GM12875 (cell line): ENCODE measurements at regions not wholly inside any gene's neighbourhood (a gene's known extent, or its start where the extent isn't known, plus 50 kb on each side); places are given as distances from the start of the nearest gene placed in this dataset.

Source experiments
- H3K4me3 ChIP-seq: one replicate; pipeline ENCODE4 v1.5.1; 2011; ENCODE audit warnings: low read depth, low read length, control low read depth
- TF ChIP-seq, protein P1 (sequence below): IDR thresholded peaks from 2 replicates; pipeline ENCODE4 v1.5.1; 2011; ENCODE audit warnings: low read depth, mild to moderate bottlenecking, control low read depth, inconsistent platforms, low read length, moderate library complexity, borderline replicate concordance; ENCODE audit not compliant: insufficient read depth

DNA sequence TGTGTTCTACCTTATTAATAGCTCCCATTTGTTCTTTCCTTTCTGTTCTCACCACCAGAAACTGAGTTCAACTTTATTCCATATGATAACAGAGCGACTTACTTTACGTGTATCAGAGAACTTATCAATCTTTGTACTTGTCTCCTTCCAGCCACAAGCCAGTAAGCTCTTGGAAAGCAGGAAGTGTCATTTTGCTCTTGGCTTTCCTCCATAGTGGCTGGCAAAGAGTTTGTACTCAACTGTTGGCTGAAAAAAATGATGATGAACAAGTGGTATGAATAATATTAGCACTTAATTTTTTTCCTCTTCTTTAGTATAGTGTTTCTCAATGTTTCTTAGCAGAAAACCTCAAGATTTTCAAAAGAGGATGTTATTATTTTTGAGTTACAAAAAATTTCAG, 182.4 kb upstream of the TOM1L1 start:
- TF ChIP-seq, protein P1, sequence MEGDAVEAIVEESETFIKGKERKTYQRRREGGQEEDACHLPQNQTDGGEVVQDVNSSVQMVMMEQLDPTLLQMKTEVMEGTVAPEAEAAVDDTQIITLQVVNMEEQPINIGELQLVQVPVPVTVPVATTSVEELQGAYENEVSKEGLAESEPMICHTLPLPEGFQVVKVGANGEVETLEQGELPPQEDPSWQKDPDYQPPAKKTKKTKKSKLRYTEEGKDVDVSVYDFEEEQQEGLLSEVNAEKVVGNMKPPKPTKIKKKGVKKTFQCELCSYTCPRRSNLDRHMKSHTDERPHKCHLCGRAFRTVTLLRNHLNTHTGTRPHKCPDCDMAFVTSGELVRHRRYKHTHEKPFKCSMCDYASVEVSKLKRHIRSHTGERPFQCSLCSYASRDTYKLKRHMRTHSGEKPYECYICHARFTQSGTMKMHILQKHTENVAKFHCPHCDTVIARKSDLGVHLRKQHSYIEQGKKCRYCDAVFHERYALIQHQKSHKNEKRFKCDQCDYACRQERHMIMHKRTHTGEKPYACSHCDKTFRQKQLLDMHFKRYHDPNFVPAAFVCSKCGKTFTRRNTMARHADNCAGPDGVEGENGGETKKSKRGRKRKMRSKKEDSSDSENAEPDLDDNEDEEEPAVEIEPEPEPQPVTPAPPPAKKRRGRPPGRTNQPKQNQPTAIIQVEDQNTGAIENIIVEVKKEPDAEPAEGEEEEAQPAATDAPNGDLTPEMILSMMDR: no peak
- H3K4me3 ChIP-seq: no peak overlapping the region

DNA sequence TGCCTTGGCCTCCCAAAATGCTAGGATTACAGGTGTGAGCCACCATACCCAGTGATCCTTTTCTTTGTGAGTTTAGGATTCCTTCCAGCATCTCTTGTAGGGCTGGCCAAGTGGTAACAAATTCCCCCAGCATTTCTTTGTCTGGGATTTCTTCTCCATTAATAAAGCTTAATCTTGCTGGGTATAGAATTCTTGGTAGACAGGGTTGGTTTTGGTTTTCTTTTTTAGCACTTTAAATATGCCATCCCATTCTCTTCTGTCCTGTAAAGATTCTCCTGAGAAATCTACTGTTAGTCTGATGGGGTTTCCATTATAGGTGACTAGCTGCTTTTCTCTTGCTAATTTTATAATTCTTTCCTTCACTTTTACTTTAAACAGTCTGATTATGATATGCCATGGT, 173.0 kb upstream of the TOM1L1 start:
- TF ChIP-seq, protein P1: no peak
- no peak overlapping the region for H3K4me3 ChIP-seq

DNA sequence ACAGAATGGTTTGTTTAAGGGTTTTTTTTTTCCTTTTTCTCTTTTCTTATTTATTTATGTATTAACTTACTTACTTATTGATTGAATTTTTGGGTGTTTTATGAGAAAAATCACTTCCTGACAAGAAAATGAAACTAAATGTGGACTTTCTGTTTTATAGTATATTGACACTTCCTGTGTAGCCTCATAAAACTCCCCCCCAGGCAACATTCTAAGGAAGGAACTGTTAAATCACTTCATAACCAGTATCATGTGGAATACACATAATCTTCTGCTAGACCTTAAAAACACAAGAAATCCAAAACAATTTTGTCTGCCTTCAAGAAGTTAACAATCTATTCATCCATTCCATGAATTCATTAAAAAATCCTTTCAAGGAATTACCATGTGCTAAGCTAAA, 164.1 kb upstream of the TOM1L1 start:
- TF ChIP-seq, protein P1: no peak
- no peak overlapping the region for H3K4me3 ChIP-seq

DNA sequence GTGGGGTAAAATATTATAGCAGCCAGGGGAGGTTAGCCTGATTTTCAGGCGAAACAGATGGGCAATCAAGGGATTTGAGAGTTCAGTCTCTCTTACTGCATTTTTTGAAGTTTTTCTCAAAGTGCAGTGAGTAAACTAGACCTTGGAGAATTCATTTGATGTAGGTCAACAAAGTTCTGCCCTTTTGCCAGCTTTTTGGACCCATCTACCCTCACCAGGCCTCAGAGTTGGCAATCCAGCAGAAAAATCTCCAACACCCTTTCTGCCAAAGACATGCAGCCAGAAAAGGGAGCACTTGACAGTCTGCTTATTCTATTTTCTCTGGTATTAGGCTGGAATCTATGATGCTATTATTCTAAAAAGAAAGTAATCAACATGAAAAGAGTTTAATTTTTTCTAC, 162.2 kb upstream of the TOM1L1 start:
- TF ChIP-seq, protein P1: no peak
- no peak overlapping the region for H3K4me3 ChIP-seq

DNA sequence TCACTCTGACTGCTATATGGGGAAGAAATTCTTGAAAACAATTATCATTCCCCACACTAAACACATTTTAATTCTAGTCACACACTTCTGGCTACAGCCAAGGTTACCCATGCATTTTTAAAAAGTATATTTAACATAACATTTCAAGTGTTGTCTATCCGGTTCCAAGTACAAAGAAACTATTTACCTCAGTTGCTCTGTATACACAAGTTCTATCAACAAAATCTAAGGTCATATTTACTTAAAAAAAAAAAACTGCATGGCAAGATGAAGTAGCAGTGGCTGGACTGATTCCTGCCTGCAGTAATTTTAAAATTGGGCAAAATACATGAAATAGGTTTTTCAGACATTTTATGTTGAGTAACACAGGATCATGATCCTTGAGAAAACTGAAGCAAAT, 155.9 kb upstream of the TOM1L1 start:
- no peak overlapping the region for H3K4me3 ChIP-seq
- TF ChIP-seq, protein P1: no peak

DNA sequence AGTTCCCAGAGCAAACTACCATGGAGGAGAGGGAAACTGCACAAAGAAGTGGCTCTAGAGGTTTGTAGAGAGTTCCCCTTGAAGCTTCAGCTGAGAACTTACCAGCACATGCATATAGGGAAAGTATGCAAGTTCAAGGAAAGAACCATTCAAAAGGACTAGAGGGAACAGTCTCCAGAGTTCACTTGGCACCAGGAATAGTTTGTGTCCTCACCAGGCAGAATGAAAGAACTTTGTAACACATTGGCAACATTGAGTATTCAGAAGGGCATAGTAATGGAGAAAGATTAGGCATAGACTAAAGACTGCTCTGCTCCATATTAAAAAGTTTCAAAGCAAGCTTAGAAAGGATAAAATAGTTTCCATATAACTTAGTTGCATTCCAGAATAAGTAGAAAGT, 155.4 kb upstream of the TOM1L1 start:
- TF ChIP-seq, protein P1: no peak
- H3K4me3 ChIP-seq: no peak overlapping the region

DNA sequence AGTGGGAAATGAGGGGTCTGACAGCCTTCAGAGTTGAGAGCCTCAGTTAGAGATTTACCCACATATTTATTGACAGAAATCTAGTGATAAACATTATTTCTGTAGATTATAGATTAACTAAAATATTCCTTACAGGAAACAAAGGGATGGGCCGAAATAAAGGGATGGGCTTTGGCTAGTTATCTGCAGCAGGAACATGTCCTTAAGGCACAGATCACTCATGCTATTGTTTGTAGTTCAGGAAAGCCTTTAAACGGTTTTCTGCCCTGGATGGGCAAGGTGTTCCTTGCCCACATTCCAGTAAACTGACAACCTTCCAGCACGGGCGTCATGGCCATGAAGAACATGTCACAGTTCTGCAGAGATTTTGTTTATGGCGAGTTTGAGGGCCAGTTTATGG, 154.8 kb upstream of the TOM1L1 start:
- TF ChIP-seq, protein P1: no peak
- H3K4me3 ChIP-seq: no peak overlapping the region
